LNCAP (cell line): ENCODE measurements at regions not wholly inside any gene's neighbourhood (a gene's known extent, or its start where the extent isn't known, plus 50 kb on each side); places are given as distances from the start of the nearest gene placed in this dataset.
A peak's percentile ranks its signal among the peaks of the same experiment; 100 is the strongest.

Experiments
- CTCF ChIP-seq: fragments of 450-650 bp; IDR thresholded peaks from 2 replicates; pipeline ENCODE4 v1.5.1; 2017; ENCODE audit warnings: mild to moderate bottlenecking

- no peak for TF ChIP-seq CTCF
Observed at GRCh38 chr18:54020156-54020745, 204.2 kb downstream of the MBD2 start.

DNA sequence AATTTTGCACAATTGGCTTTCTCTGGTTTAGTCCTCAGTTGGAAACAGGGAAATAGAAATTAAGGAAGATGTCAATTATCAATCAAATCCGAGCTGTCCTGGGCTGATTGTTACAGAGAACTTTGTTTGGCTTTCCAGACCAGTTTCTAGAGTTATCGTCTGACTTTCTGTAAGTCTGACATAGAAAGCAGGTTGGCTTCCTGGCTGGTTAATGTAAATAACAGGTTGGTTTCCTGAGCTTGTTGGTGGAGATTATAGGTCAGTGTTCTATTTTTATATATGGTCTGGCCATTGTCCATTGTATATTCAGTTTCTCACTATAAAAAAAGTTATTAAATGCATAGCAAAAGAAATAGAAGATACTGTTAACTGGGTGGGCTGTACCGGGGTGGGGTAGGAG, 204.8 kb downstream of the MBD2 start:
- TF ChIP-seq CTCF: no peak

DNA sequence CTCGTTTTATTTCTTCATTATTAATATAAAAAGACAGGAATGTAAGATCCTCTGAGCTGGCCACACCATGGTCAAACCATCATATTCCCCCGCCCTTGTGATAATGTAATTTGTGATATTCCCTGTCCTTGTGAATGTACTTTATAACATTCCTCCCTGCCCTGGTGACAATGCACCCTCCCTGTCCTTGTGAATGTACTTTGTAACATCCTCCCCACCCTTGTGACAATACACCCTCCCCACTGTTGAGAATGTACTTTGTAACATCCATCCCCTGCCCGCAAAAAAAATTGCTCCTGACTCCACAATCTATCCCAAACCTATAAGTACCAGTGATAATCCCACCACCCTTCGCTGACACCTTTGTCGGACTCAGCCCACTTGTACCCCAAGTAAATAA, 211.0 kb downstream of the MBD2 start:
- TF ChIP-seq CTCF: no peak

GRCh38 chr18:54004828-54005227, 219.6 kb downstream of the MBD2 start:
- TF ChIP-seq CTCF: peak; percentile 14; the same call in 1 of the 2 replicates

GRCh38 chr18:54003195-54003594, 221.3 kb downstream of the MBD2 start:
- TF ChIP-seq CTCF: no peak

DNA sequence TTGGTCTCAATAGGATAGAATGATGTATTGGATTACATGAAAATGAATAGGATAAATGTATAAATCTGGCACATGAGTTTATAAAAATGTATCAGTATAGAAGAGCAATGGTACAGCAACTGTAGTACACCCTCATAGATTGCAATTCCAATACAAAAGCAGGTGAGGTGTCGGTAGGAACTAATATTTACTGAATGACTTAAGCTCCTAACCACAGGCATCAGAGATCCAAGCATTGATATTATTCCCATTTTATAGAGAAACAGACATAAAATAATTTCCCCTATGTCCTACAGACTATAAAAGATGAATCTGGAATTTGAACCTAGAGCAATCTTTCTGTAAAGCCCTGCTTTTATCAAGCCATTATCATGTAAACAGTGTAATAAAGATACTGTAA, 227.4 kb downstream of the MBD2 start:
- no peak for TF ChIP-seq CTCF

GRCh38 chr18:53994016-53994415, 230.5 kb downstream of the MBD2 start:
- TF ChIP-seq CTCF: no peak

- no peak for TF ChIP-seq CTCF
Observed at GRCh38 chr18:53991805-53992204, 232.7 kb downstream of the MBD2 start.
